ENCODE measurements at regions not wholly inside any gene's neighbourhood (a gene's known extent, or its start where the extent isn't known, plus 50 kb on each side); places are given as distances from the start of the nearest gene placed in this dataset.

- H3K9me2 ChIP-seq (ENCODE audit: insufficient read depth, low read length) = no peaks in the 10 kb centered on the region
- H2AFZ ChIP-seq (ENCODE audit: low read depth, low read length) = no peak overlapping the region
- H4K20me1 ChIP-seq (ENCODE audit: insufficient read depth) = no peaks in the 10 kb centered on the region
- no peaks in the 10 kb centered on the region for H3F3A ChIP-seq (ENCODE audit: insufficient read depth, low read length, poor library complexity, severe bottlenecking)
- no peak overlapping the region for H3K4me2 ChIP-seq (ENCODE audit: low read length)
- H3K9ac ChIP-seq (ENCODE audit: low read length) = no peak overlapping the region
- H3K79me2 ChIP-seq (replicated peaks; ENCODE audit: insufficient read depth, low read length) = no peaks in the 10 kb centered on the region
- H3K36me3 ChIP-seq (ENCODE audit: insufficient read depth, low read length) = no peaks in the 10 kb centered on the region
- H3K27ac ChIP-seq (ENCODE audit: low read length) = no peak overlapping the region
- H3K9me3 ChIP-seq (ENCODE audit: low read length) = no peaks in the 10 kb centered on the region
- no peaks in the 10 kb centered on the region for H3K27me3 ChIP-seq (ENCODE audit: insufficient read depth, low read depth, low read length)
- no peak for TF ChIP-seq TAF1 (IDR thresholded peaks at IDR 0.05; ENCODE audit: low read depth)
- TF ChIP-seq RAD21 (conservative IDR thresholded peaks at IDR 0.05) = no peak
- TF ChIP-seq POLR2AphosphoS5 (IDR thresholded peaks at IDR 0.05) = no peak
- no peak for TF ChIP-seq REST (IDR thresholded peaks at IDR 0.05; ENCODE audit: borderline replicate concordance)
- no peak for TF ChIP-seq SMC3 (conservative IDR thresholded peaks at IDR 0.05; ENCODE audit: poor library complexity)
- TF ChIP-seq, protein P1, sequence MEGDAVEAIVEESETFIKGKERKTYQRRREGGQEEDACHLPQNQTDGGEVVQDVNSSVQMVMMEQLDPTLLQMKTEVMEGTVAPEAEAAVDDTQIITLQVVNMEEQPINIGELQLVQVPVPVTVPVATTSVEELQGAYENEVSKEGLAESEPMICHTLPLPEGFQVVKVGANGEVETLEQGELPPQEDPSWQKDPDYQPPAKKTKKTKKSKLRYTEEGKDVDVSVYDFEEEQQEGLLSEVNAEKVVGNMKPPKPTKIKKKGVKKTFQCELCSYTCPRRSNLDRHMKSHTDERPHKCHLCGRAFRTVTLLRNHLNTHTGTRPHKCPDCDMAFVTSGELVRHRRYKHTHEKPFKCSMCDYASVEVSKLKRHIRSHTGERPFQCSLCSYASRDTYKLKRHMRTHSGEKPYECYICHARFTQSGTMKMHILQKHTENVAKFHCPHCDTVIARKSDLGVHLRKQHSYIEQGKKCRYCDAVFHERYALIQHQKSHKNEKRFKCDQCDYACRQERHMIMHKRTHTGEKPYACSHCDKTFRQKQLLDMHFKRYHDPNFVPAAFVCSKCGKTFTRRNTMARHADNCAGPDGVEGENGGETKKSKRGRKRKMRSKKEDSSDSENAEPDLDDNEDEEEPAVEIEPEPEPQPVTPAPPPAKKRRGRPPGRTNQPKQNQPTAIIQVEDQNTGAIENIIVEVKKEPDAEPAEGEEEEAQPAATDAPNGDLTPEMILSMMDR (IDR thresholded peaks at IDR 0.05; ENCODE audit: poor library complexity, severe bottlenecking) = no peak
- no peak overlapping the region for H3K4me3 ChIP-seq (ENCODE audit: low read length)
Observed at GRCh38 chr6:120260636-120261035, 911.1 kb upstream of the MAN1A1 start.

DNA sequence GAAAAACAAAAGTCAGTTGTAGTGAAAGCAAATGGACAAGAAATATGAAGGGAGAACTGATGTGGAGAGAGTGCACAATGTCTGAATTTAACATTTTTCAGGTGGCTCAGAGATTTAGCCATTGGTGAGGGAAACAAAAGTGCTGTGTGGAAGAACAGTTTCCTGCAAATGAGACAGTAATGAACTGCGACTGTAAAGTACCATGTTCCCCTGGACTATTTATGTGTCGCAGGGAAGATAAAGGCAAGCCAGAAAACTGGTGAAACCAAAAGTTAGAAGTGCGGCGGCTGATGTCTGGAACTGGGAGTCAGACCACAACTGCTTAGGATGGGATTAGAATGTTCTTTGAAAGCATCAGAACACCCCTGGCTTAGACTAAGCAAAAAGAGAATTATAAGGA lies 905.1 kb upstream of the MAN1A1 start:
- Histone ChIP-seq H3F3A (ENCODE audit: insufficient read depth, low read length, poor library complexity, severe bottlenecking) (no peaks in the 10 kb centered on the region), H3K36me3 (ENCODE audit: insufficient read depth, low read length) (no peaks in the 10 kb centered on the region), H3K9ac (ENCODE audit: low read length) (no peak overlapping the region), H2AFZ (ENCODE audit: low read depth, low read length) (no peak overlapping the region), H3K9me2 (ENCODE audit: insufficient read depth, low read length) (no peaks in the 10 kb centered on the region), H3K27me3 (ENCODE audit: insufficient read depth, low read depth, low read length) (no peaks in the 10 kb centered on the region), H3K4me2 (ENCODE audit: low read length) (no peak overlapping the region), H4K20me1 (ENCODE audit: insufficient read depth) (no peaks in the 10 kb centered on the region), H3K27ac (ENCODE audit: low read length) (no peak overlapping the region), H3K79me2 (replicated peaks; ENCODE audit: insufficient read depth, low read length) (no peaks in the 10 kb centered on the region), H3K9me3 (ENCODE audit: low read length) (no peaks in the 10 kb centered on the region), H3K4me3 (ENCODE audit: low read length) (no peak overlapping the region)
- no peak for TF ChIP-seq MXI1 (conservative IDR thresholded peaks at IDR 0.05; ENCODE audit: poor library complexity, severe bottlenecking)
- no peak for TF ChIP-seq POLR2AphosphoS5 (IDR thresholded peaks at IDR 0.05)
- TF ChIP-seq TAF1 (IDR thresholded peaks at IDR 0.05; ENCODE audit: low read depth) = no peak
- TF ChIP-seq SMC3 (conservative IDR thresholded peaks at IDR 0.05; ENCODE audit: poor library complexity) = no peak
- TF ChIP-seq, protein P1 (IDR thresholded peaks at IDR 0.05; ENCODE audit: poor library complexity, severe bottlenecking) = no peak
- TF ChIP-seq RAD21 (conservative IDR thresholded peaks at IDR 0.05) = no peak
- TF ChIP-seq REST (IDR thresholded peaks at IDR 0.05; ENCODE audit: borderline replicate concordance) = no peak
- no peak for TF ChIP-seq EZH2 (IDR thresholded peaks at IDR 0.05; ENCODE audit: borderline replicate concordance, insufficient read depth, low read length, poor library complexity, severe bottlenecking)
- TF ChIP-seq EP300 (conservative IDR thresholded peaks at IDR 0.05; ENCODE audit: poor library complexity, severe bottlenecking) = no peak

Measured in neural cell (in vitro differentiated cells).